Breast epithelium (tissue), 3 donors: ENCODE measurements at regions not wholly inside any gene's neighbourhood (a gene's known extent, or its start where the extent isn't known, plus 50 kb on each side); places are given as distances from the start of the nearest gene placed in this dataset.

ENCODE experiments used
- POLR2AphosphoS5 ChIP-seq, 3 donors: sonication (generic); formaldehyde crosslinking; IDR thresholded peaks; one replicate each; pipeline ENCODE4 v1.6.1; 2017; ENCODE audit warnings: antibody characterized with exemption in 3 of 3
- TF ChIP-seq, protein P1 (sequence below), 3 donors: fragments of 450-650 bp; IDR thresholded peaks; one replicate each; pipeline ENCODE4 v1.5.1; 2016 to 2017; ENCODE audit warnings: antibody characterized with exemption in 3 of 3, mild to moderate bottlenecking in 3 of 3, moderate library complexity in 3 of 3

DNA sequence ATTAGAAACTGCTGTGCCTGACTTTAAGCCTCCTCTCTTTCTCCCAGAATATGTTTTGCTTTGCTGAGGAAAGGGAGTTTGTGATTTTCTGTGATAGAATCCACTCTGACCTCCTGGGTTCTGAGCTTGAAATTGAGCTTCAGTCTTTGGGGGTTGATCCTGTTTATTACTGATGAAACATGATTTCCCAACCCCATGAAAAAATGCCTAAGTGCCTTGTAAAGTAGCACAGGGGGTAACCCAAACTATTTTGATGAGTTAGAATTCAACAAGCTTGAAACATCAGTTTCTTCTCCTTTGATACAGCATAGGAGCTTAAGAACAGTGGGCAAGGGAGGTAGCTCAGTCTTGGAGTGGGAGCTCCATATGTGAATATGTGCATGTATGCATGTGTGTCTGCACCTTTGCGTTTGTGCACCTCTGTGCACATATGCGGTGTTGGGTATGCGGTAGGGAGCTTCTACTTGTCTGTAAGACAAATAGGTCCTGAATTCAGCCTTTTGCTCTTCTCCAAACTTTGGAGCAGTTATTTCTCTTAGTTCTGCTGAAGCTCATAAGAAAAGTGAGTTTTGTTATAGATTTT lies 364.6 kb downstream of the OSR1 start:
- TF ChIP-seq, protein P1, sequence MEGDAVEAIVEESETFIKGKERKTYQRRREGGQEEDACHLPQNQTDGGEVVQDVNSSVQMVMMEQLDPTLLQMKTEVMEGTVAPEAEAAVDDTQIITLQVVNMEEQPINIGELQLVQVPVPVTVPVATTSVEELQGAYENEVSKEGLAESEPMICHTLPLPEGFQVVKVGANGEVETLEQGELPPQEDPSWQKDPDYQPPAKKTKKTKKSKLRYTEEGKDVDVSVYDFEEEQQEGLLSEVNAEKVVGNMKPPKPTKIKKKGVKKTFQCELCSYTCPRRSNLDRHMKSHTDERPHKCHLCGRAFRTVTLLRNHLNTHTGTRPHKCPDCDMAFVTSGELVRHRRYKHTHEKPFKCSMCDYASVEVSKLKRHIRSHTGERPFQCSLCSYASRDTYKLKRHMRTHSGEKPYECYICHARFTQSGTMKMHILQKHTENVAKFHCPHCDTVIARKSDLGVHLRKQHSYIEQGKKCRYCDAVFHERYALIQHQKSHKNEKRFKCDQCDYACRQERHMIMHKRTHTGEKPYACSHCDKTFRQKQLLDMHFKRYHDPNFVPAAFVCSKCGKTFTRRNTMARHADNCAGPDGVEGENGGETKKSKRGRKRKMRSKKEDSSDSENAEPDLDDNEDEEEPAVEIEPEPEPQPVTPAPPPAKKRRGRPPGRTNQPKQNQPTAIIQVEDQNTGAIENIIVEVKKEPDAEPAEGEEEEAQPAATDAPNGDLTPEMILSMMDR (IDR thresholded peaks at IDR 0.05), result no peak
- TF ChIP-seq POLR2AphosphoS5 (IDR thresholded peaks at IDR 0.05), result no peak
